ENCODE measurements at regions not wholly inside any gene's neighbourhood (a gene's known extent, or its start where the extent isn't known, plus 50 kb on each side); places are given as distances from the start of the nearest gene placed in this dataset.

- DNase-seq: no peak
Measured at GRCh38 chr7:30212701-30213111, 71.7 kb upstream of the ZNRF2 start.

GRCh38 chr7:30213637-30214036 is 70.8 kb upstream of the ZNRF2 start:
- no peak for DNase-seq

GRCh38 chr7:30214651-30215137 is 69.7 kb upstream of the ZNRF2 start:
- DNase-seq: no peak

GRCh38 chr7:30221764-30222163 is 62.6 kb upstream of the ZNRF2 start:
- no peak for DNase-seq

- DNase-seq: no peak
Measured at GRCh38 chr7:30222515-30223215, 61.7 kb upstream of the ZNRF2 start.

GRCh38 chr7:30223896-30224295 is 60.5 kb upstream of the ZNRF2 start:
- no peak for DNase-seq

- DNase-seq: no peak
Measured at GRCh38 chr7:30224511-30225062, 59.8 kb upstream of the ZNRF2 start.

GRCh38 chr7:30225863-30226613 is 58.4 kb upstream of the ZNRF2 start:
- peak; percentile 65 to 86 for DNase-seq

GRCh38 chr7:30226614-30227268 is 57.7 kb upstream of the ZNRF2 start:
- peak; percentile 75 to 83 for DNase-seq

GRCh38 chr7:30231271-30231670 is 53.1 kb upstream of the ZNRF2 start:
- no peak for DNase-seq

GRCh38 chr7:30232391-30232790 is 52.0 kb upstream of the ZNRF2 start:
- no peak for DNase-seq
